ENCODE measurements at regions not wholly inside any gene's neighbourhood (a gene's known extent, or its start where the extent isn't known, plus 50 kb on each side); places are given as distances from the start of the nearest gene placed in this dataset.
"Not testable (repeated sequence)": the region's sequence is repeated elsewhere in the genome, so short reads cannot be mapped to it uniquely, and the experiment has no call there.

- DNase-seq (ENCODE audit: low read depth), result no peak
Observed at GRCh38 chr1:191671236-191671635, 487.0 kb upstream of the RGS18 start.

GRCh38 chr1:191674626-191675179, 483.6 kb upstream of the RGS18 start:
- no peak for DNase-seq (ENCODE audit: low read depth)

- DNase-seq (ENCODE audit: low read depth), result no peak
Observed at GRCh38 chr1:191675856-191676783, 482.1 kb upstream of the RGS18 start.

GRCh38 chr1:191685669-191686068, 472.6 kb upstream of the RGS18 start:
- DNase-seq (ENCODE audit: low read depth), result no peak

- no peak for DNase-seq (ENCODE audit: low read depth)
Observed at GRCh38 chr1:191687721-191688120, 470.5 kb upstream of the RGS18 start.

- DNase-seq (ENCODE audit: low read depth), result no peak
Observed at GRCh38 chr1:191690931-191691330, 467.3 kb upstream of the RGS18 start.

GRCh38 chr1:191693797-191694196, 464.5 kb upstream of the RGS18 start:
- DNase-seq (ENCODE audit: low read depth), result no peak

GRCh38 chr1:191695865-191696264, 462.4 kb upstream of the RGS18 start:
- DNase-seq (ENCODE audit: low read depth), result no peak

- DNase-seq (ENCODE audit: low read depth), result no peak
Observed at GRCh38 chr1:191696354-191696753, 461.9 kb upstream of the RGS18 start.

- no peak for DNase-seq (ENCODE audit: low read depth)
Observed at GRCh38 chr1:191697556-191697955, 460.7 kb upstream of the RGS18 start.

GRCh38 chr1:191698246-191698645, 460.0 kb upstream of the RGS18 start:
- DNase-seq (ENCODE audit: low read depth), result no peak

GRCh38 chr1:191699343-191699742, 458.9 kb upstream of the RGS18 start:
- no peak for DNase-seq (ENCODE audit: low read depth)

- no peak for DNase-seq (ENCODE audit: low read depth)
Observed at GRCh38 chr1:191700922-191701321, 457.3 kb upstream of the RGS18 start.

- DNase-seq (ENCODE audit: low read depth), result no peak
Observed at GRCh38 chr1:191702124-191702523, 456.1 kb upstream of the RGS18 start.

- DNase-seq (ENCODE audit: low read depth), result no peak
Observed at GRCh38 chr1:191707288-191707687, 451.0 kb upstream of the RGS18 start.

- no peak for DNase-seq (ENCODE audit: low read depth)
Observed at GRCh38 chr1:191709215-191709614, 449.0 kb upstream of the RGS18 start.

- DNase-seq (ENCODE audit: low read depth), result no peak
Observed at GRCh38 chr1:191711961-191712360, 446.3 kb upstream of the RGS18 start.

GRCh38 chr1:191714845-191715244, 443.4 kb upstream of the RGS18 start:
- DNase-seq (ENCODE audit: low read depth), result peak; percentile 72

- DNase-seq (ENCODE audit: low read depth), result no peak
Observed at GRCh38 chr1:191729742-191730141, 428.5 kb upstream of the RGS18 start.

- not testable (repeated sequence) for DNase-seq (ENCODE audit: low read depth)
Observed at GRCh38 chr1:191731608-191732302, 426.5 kb upstream of the RGS18 start.

GRCh38 chr1:191734321-191734720, 423.9 kb upstream of the RGS18 start:
- DNase-seq (ENCODE audit: low read depth), result no peak

- DNase-seq (ENCODE audit: low read depth), result no peak
Observed at GRCh38 chr1:191739544-191739943, 418.7 kb upstream of the RGS18 start.

GRCh38 chr1:191752342-191752741, 405.9 kb upstream of the RGS18 start:
- no peak for DNase-seq (ENCODE audit: low read depth)

Data from CMK (cell line).